ENCODE measurements at regions not wholly inside any gene's neighbourhood (a gene's known extent, or its start where the extent isn't known, plus 50 kb on each side); places are given as distances from the start of the nearest gene placed in this dataset.
"Not testable (repeated sequence)": the region's sequence is repeated elsewhere in the genome, so short reads cannot be mapped to it uniquely, and the experiment has no call there.

GRCh38 chr3:162970292-162970691 lies 1473.7 kb downstream of the OTOL1 start:
- DNase-seq = no peak

GRCh38 chr3:162971715-162972114 lies 1475.1 kb downstream of the OTOL1 start:
- no peak for DNase-seq

- no peak for DNase-seq
These were observed 1476.9 kb downstream of the OTOL1 start for GRCh38 chr3:162973428-162973917.

DNA sequence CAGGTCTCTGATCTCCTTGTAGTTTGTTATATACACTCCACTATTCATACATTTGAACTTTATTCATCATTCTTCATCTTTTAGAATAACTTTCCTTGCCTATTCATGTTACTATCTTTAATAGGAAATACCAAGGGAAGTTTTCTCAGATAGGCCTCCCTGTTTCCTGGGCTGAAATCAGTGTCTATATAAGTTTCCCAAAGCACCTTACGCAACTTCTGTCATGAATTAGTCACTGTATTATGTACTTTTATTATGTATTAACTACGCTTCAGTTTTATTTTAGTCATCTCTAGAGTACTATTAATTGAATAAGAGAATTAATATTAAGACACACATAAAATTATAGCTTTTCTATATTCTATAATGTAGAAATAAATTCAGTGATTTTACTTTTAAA lies 1481.5 kb downstream of the OTOL1 start:
- no peak for DNase-seq

DNA sequence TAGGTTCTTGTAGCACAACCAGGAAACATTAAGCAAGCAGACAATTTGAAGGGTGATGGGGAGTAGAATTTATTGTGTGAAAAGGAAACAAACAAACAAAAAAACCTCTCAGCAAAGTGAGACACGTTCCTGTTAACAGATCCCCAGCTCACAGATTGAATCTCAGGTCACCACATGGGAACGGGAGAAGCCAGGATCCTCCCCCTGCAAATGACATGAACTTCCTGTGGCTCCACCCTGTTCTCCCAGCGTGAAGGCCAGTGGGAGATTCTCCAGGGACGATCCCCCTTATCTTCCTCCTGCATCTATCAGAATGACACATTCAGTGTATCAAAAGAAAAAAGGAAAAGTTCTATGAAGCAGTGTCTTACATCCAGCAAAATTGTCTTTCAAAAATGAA lies 1488.1 kb downstream of the OTOL1 start:
- no peak for DNase-seq

DNA sequence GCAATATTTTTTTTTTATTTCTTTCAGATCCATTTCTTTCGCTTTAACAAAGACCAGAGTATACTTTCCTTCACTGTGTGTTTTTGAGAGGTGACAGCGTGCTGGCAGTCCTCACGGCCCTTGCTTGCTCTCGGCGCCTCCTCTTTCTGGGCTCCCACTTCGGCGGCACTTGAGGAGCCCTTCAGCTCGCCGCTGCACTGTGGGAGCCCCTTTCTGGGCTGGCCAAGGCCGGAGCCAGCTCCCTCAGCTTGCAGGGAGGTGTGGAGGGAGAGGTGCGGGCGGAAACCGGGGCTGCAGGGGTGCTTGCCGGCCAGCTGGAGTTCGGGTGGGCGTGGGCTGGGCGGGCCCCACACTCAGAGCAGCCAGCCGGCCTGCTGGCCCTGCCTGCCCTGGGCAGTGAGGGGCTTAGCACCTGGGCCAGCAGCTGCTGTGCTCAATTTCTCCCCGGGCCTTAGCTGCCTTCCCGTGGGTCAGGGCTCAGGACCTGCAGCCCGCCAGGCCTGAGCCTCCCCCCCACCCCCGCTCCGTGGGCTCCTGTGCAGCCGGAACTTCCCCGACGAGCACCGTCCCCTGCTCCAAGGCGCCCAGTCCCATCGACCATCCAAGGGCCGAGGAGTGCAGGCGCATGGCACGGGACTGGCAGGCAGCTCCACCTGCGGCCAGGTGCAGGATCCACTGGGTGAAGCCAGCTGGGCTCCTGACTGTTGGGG lies 1490.6 kb downstream of the OTOL1 start:
- DNase-seq = not testable (repeated sequence)

DNA sequence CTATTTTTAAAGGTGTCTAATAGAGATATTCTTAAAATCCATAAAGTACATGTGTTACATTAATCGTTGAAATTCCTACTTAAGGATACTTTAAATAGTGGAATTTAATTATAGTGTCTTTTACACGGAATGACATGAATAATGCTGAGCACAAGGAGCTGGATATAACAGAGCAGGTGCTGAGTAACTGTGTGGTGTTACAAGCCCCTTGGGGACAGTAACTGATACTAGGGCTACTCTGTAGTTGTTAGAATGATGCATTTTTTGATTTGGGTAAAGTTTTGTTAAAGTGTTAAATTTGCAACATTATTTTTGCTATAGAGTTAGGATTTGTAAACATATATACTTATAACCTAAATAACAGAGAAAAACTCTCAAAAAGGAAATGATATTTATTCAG lies 1496.1 kb downstream of the OTOL1 start:
- no peak for DNase-seq

DNA sequence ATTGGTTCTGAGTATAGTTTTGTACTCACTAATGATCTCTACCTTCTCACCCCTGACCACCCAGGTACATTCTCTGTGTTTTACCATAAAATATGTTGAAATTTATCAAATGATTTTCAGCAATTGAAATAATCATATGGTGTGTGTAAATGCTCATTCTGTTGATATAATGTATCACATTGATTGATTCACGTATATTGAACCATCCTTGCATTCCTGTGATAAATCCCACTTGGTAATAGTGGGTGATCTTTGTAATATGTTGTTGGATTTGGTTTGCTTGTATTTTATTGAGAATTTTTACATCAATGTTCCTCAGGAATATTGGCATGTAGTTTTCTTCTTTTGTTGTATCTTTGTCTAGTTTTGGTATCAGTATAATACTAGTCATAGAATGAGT lies 1497.6 kb downstream of the OTOL1 start:
- no peak for DNase-seq

GRCh38 chr3:162996368-162996767 lies 1499.8 kb downstream of the OTOL1 start:
- no peak for DNase-seq

DNA sequence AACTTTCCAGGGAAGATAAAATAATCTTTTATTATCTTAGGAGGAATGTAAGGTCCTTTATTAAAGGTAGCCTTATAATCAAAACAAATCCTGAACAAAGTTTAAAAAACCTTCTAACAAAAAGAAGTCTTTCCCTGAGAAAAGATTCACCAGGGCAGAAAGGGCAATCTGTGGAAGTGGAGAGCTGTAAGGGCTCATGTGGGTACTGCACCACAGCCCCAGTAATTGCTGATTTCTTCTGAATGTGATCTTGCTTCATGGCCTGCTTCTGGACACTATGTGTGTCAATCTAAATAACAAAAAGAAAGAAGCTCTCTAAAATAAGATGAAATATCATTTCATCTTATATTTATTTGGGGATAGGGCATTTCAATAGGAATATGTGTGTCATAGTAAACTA lies 1501.6 kb downstream of the OTOL1 start:
- DNase-seq = no peak

GRCh38 chr3:163011596-163011995 lies 1515.0 kb downstream of the OTOL1 start:
- DNase-seq = no peak

GRCh38 chr3:163016251-163016650 lies 1519.6 kb downstream of the OTOL1 start:
- DNase-seq = no peak

DNA sequence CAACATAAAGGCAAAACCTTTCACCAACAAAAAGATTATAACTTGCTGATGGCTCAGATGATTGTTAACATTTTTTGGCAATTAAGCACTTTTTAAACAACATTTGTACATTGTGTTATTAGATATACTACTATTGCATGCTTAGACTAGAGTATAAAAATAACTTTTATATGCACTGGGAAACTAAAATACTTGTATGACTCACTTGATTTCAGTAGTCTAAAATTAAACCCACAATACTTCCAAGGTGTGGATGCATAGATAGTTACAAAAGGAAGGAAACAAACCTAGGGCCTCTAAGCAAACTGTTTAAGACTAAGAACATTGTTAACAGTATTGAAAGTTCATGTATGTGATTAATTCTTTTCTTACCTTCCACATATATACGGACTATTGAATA lies 1521.5 kb downstream of the OTOL1 start:
- DNase-seq = no peak

- no peak for DNase-seq
These were observed 1522.1 kb downstream of the OTOL1 start for GRCh38 chr3:163018664-163019063.

DNA sequence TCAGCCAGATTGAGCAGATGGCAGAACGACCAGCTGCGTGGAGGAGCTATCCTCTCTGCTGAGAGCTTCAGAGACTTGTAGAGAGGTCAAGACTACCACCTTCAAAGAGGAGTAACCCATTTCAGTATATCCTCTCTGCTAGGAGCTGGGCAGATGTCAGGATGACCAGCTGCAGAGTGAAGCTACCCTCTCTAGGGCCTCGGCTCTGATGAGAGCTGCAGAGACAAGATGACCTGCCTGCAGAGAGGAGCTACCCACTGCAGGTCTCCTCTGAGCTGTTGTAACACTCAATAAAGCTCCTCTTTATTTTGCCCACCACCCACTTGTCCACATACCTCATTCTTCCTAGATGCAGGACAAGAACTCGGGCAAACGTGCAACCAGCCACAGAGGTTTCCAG lies 1522.7 kb downstream of the OTOL1 start:
- DNase-seq = no peak

DNA sequence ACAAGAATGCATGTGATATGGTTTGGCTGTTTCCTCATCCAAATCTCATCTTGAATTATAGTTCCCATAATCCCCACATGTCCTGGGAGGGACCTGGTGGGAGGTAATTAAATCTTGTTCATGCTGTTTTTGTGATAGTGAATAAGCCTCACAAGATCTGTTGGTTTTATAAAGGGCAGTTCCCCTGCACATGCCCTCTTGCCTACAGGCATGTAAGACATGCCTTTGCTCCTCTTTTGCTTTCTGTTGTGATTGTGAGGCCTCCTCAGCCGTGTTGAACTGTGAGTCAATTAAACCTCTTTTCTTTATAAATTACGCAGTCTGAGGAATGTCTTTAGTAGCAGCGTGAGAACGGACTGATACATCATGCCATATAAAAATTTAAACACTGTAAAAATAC lies 1537.0 kb downstream of the OTOL1 start:
- no peak for DNase-seq

DNA sequence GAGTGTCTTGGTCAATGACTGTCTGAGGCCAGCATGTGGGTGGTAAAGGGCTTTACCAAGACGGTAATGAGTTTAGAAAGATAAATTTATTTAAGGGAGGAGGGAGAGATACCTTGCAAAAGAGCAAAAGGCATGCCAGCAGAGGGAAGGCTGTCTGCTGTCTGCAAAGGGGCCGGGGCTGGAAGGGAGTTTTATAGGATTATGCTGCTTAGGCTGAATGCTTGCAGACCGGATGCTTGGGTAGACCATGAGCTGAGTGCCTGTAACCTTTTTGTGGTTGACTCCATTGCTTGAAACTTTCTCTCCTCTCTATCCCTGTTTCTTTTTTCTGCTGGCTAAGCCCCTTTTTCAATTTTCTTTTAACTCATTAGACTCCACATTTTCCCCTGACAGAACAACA lies 1543.0 kb downstream of the OTOL1 start:
- DNase-seq = no peak

- no peak for DNase-seq
These were observed 1546.5 kb downstream of the OTOL1 start for GRCh38 chr3:163043074-163043473.

GRCh38 chr3:163045945-163046344 lies 1549.3 kb downstream of the OTOL1 start:
- no peak for DNase-seq

DNA sequence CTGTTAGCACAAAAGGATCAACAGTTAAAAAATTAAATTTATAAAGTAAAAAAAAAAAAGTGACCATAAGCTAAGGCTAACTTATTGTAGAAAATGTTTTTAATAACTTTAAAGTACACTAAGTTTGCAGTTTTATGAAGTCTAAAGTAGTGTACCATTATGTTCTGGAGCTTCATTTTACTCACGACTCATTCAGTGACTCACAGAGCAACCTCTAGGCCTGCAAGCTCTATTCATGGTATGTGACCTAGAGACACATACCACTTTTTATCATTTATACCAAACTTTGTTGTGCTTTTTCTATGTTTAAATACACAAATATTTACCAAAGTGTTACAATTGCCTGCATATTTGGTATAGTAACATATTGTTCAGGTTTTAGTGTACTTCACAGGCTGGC lies 1552.3 kb downstream of the OTOL1 start:
- DNase-seq = no peak

GRCh38 chr3:163056874-163057497 lies 1560.4 kb downstream of the OTOL1 start:
- peak in 11 of 56 donors; percentile 2 to 52 (median 6) for DNase-seq

DNA sequence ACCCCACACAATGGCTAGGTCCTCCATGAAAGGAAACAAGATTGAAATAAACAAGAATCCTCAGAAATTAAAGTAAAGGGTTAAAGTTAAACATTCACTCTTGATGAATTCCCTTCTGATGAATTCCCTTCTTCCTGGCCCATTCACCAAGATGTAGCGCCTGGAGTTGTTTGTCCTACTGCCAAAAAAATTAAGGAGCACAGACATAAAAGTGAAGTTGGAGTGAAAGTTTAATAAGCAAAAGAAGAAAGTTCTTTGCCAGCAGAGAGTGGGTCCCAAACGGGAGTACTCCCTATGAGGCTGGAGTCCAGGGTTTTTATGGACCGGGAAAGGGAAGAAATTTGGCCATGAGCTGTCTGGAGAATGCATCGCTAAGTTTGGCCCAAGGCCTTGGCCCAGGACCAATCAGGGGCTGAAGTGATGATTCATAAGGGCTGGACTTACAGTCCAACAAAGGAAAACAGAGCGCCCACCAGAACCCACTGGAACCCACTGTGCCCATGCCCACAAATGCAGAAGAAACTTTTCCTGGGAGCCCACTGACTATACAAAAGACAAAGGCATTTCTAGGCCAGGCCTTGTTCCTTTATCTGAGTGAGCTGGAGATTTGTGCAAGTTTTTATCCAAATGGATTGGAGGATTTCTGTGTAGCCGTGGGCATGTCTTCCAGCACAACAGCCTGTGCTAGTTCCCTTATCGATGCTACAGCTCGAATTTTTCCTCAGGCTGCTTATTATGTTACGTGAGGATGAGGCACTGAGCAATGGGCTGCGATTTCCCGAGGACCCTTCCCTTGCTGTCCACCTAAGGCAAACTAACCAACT lies 1561.6 kb downstream of the OTOL1 start:
- peak in 1 of 56 donors; percentile 27 for DNase-seq

All from nucleus accumbens (tissue), 56 donors.